Fibroblast of lung (primary cell): ENCODE measurements at regions not wholly inside any gene's neighbourhood (a gene's known extent, or its start where the extent isn't known, plus 50 kb on each side); places are given as distances from the start of the nearest gene placed in this dataset.

Experiments used
- CTCF ChIP-seq, 2 donors: IDR thresholded peaks in 1 of 2; conservative IDR thresholded peaks in 1 of 2; 1 replicate in 1 of 2; 2 replicates in 1 of 2; pipeline ENCODE4 v1.5.1; 2011 to 2012; ENCODE audit warnings: low read length in 2 of 2, control low read depth in 1 of 2, inconsistent platforms in 1 of 2, low read depth in 1 of 2, mild to moderate bottlenecking in 1 of 2
- EZH2 ChIP-seq: IDR thresholded peaks from 2 replicates; pipeline ENCODE4 v1.5.1; 2012; ENCODE audit warnings: low read length, control low read depth, mild to moderate bottlenecking; ENCODE audit errors: missing control alignments

- TF ChIP-seq CTCF (conservative IDR thresholded peaks at IDR 0.05 in 1 of 2, IDR thresholded peaks at IDR 0.05 in 1 of 2; ENCODE audit: low read depth in 1 of 2, low read length in 2 of 2) (no peak), EZH2 (no peak)
Observed at GRCh38 chr14:84003346-84003745, 1526.6 kb upstream of the FLRT2 start.
